Keratinocyte (primary cell): ENCODE measurements at regions not wholly inside any gene's neighbourhood (a gene's known extent, or its start where the extent isn't known, plus 50 kb on each side); places are given as distances from the start of the nearest gene placed in this dataset.

ENCODE experiments used
- DNase-seq: peaks from one replicate; pipeline ENCODE4 v3.0.0-alpha.2; 2011; ENCODE audit warnings: low read depth, missing footprints, low spot score
- FAIRE-seq: peaks from 2 replicates; lab custom pipeline; 2011; peaks lifted over from hg19 to GRCh38; lab: Jason Lieb, UNC
- H2AFZ ChIP-seq: 2 replicates; pipeline ENCODE4 v1.6.0; 2012; ENCODE audit warnings: low read length, control low read depth, inconsistent platforms; ENCODE audit not compliant: control insufficient read depth
- H3K27ac ChIP-seq: 2 replicates; pipeline ENCODE4 v1.5.1; 2011; ENCODE audit warnings: low read length; ENCODE audit not compliant: control insufficient read depth, insufficient read depth
- H3K27me3 ChIP-seq: 3 replicates; pipeline ENCODE4 v1.6.0; 2011; ENCODE audit warnings: low read length; ENCODE audit not compliant: control insufficient read depth, insufficient read depth; ENCODE audit errors: extremely low read depth
- H3K36me3 ChIP-seq, 2 experiments: 2 replicates in 1 of 2; 3 replicates in 1 of 2; pipeline ENCODE4 v1.5.1; 2011; ENCODE audit warnings: low read length in 2 of 2, mild to moderate bottlenecking in 1 of 2; ENCODE audit not compliant: control insufficient read depth in 2 of 2, insufficient read depth in 2 of 2; ENCODE audit errors: extremely low read depth in 1 of 2
- H3K4me1 ChIP-seq: 3 replicates; pipeline ENCODE4 v1.5.1; 2011; ENCODE audit warnings: low read length; ENCODE audit not compliant: control insufficient read depth, insufficient read depth; ENCODE audit errors: extremely low read depth
- H3K4me2 ChIP-seq: 3 replicates; pipeline ENCODE4 v1.6.0; 2011; ENCODE audit warnings: low read depth, low read length; ENCODE audit not compliant: control insufficient read depth, insufficient read depth; ENCODE audit errors: extremely low read depth
- H3K4me3 ChIP-seq, 3 experiments: fragments of 200-600 bp in 1 of 3; sonication (generic) in 1 of 3; 2 replicates in 2 of 3; 3 replicates in 1 of 3; pipeline ENCODE4 v1.5.1; 2011 to 2016; ENCODE audit warnings: low read length in 3 of 3, mild to moderate bottlenecking in 3 of 3, control low read depth in 2 of 3, inconsistent platforms in 1 of 3, low read depth in 1 of 3, mixed read lengths in 1 of 3, mixed run types in 1 of 3, moderate library complexity in 1 of 3; ENCODE audit not compliant: control insufficient read depth in 2 of 3, insufficient read depth in 2 of 3; ENCODE audit errors: extremely low read depth in 1 of 3
- H3K79me2 ChIP-seq: 2 replicates; pipeline ENCODE4 v1.6.0; 2012; ENCODE audit warnings: low read length; ENCODE audit not compliant: control insufficient read depth, insufficient read depth
- H3K9ac ChIP-seq: 3 replicates; pipeline ENCODE4 v1.6.0; 2011; ENCODE audit warnings: low read length; ENCODE audit not compliant: control insufficient read depth, insufficient read depth; ENCODE audit errors: extremely low read depth
- H3K9me1 ChIP-seq: 3 replicates; pipeline ENCODE4 v1.6.0; 2011; ENCODE audit warnings: low read length; ENCODE audit not compliant: control insufficient read depth, insufficient read depth; ENCODE audit errors: extremely low read depth
- H3K9me3 ChIP-seq: 2 replicates; pipeline ENCODE4 v1.5.1; 2012; ENCODE audit warnings: low read depth, low read length; ENCODE audit not compliant: control insufficient read depth
- H4K20me1 ChIP-seq: 3 replicates; pipeline ENCODE4 v1.6.0; 2011; ENCODE audit warnings: low read length; ENCODE audit not compliant: control insufficient read depth, insufficient read depth; ENCODE audit errors: extremely low read depth
- EZH2 ChIP-seq: IDR thresholded peaks from one replicate; pipeline ENCODE4 v1.6.1; 2012; ENCODE audit warnings: inconsistent platforms, mild to moderate bottlenecking, low read length, moderate library complexity
- dilution Hi-C: fragments of 300-500 bp; cut with MboI; formaldehyde crosslinking; loops from one replicate; pipeline ENCODE4 v1.7.0; 2020; ENCODE audit warnings: low sequenced_read_pairs; ENCODE audit not compliant: extremely low pct_ligation_motif_present
- TF ChIP-seq, protein P1 (sequence below), 3 experiments: IDR thresholded peaks in 1 of 3; conservative IDR thresholded peaks in 1 of 3; optimal IDR thresholded peaks in 1 of 3; 2 replicates in 2 of 3; 3 replicates in 1 of 3; pipeline versions ENCODE3 to v1.5.1; 2011; ENCODE audit warnings: low read length in 3 of 3, mild to moderate bottlenecking in 3 of 3, moderate library complexity in 2 of 3, control low read depth in 1 of 3, inconsistent platforms in 1 of 3; ENCODE audit not compliant: insufficient read depth in 2 of 3; ENCODE audit errors: extremely low read depth in 1 of 3

DNA sequence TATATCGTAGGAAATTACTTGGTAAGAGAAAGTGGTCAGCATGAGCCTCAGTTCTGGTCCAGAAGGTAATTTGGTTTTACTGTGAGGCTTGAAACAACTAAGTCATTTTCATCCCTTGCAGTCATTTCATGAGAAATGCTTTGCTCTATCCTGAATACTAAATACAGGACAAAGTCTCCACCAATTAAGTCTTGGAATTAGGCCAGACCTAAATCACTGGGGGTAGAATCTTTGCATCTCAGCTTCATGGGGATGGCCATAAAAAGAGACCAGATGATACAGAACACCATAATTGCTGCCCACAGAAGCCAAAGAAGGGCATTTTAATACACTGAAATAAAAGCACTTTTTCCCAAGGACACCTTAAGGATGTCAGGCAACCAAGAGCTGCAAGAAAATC is 277.9 kb upstream of the DCN start:
- Histone ChIP-seq H3K4me1 (no peaks in the 10 kb centered on the region), H3K36me3 (no peaks in the 10 kb centered on the region), H3K79me2 (no peaks in the 10 kb centered on the region), H3K4me2 (no peak overlapping the region), H4K20me1 (no peaks in the 10 kb centered on the region), H3K9me3 (no peaks in the 10 kb centered on the region), H3K9me1 (no peaks in the 10 kb centered on the region), H3K9ac (no peak overlapping the region), H3K4me3 (no peak overlapping the region), H3K27me3 (no peaks in the 10 kb centered on the region), H3K27ac (no peak overlapping the region), H2AFZ (no peak overlapping the region)
- dilution Hi-C loops: no loop called here
- no peak for TF ChIP-seq EZH2
- TF ChIP-seq, protein P1, sequence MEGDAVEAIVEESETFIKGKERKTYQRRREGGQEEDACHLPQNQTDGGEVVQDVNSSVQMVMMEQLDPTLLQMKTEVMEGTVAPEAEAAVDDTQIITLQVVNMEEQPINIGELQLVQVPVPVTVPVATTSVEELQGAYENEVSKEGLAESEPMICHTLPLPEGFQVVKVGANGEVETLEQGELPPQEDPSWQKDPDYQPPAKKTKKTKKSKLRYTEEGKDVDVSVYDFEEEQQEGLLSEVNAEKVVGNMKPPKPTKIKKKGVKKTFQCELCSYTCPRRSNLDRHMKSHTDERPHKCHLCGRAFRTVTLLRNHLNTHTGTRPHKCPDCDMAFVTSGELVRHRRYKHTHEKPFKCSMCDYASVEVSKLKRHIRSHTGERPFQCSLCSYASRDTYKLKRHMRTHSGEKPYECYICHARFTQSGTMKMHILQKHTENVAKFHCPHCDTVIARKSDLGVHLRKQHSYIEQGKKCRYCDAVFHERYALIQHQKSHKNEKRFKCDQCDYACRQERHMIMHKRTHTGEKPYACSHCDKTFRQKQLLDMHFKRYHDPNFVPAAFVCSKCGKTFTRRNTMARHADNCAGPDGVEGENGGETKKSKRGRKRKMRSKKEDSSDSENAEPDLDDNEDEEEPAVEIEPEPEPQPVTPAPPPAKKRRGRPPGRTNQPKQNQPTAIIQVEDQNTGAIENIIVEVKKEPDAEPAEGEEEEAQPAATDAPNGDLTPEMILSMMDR (optimal IDR thresholded peaks at IDR 0.05 in 1 of 3, IDR thresholded peaks at IDR 0.05 in 1 of 3, conservative IDR thresholded peaks at IDR 0.05 in 1 of 3; ENCODE audit: extremely low read depth in 1 of 3, insufficient read depth in 2 of 3, low read length in 3 of 3): no peak
- no peak for FAIRE-seq
- no peak for DNase-seq

DNA sequence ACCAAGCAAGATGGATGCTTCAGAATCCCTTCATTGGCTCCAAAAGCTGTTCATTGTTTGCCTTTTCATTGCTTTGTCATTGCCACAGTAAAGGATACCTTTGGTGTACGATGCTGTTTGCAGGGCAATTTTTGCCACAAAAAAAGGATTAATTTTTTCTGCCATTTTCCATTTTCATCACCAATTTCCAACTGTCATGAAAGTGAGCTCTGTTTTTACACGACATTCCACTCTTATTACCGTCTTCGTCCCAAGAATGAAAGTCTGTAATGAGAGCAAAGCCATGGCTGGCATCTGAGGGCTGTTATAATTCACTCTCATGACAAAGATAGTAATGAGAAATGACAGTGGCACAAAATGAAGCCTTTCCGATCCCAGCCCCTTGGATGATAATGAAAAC is 272.7 kb upstream of the DCN start:
- H3K9me1 ChIP-seq: no peaks in the 10 kb centered on the region
- no peak overlapping the region for H3K27ac ChIP-seq
- no peak overlapping the region for H3K4me3 ChIP-seq
- dilution Hi-C loops: no loop called here
- no peak for DNase-seq
- TF ChIP-seq EZH2: no peak
- TF ChIP-seq, protein P1 (optimal IDR thresholded peaks at IDR 0.05 in 1 of 3, IDR thresholded peaks at IDR 0.05 in 1 of 3, conservative IDR thresholded peaks at IDR 0.05 in 1 of 3; ENCODE audit: extremely low read depth in 1 of 3, insufficient read depth in 2 of 3, low read length in 3 of 3): no peak
- H3K4me1 ChIP-seq: no peaks in the 10 kb centered on the region
- FAIRE-seq: no peak
- no peak overlapping the region for H2AFZ ChIP-seq
- H3K9ac ChIP-seq: no peak overlapping the region
- H4K20me1 ChIP-seq: no peaks in the 10 kb centered on the region
- H3K4me2 ChIP-seq: no peak overlapping the region
- no peaks in the 10 kb centered on the region for H3K9me3 ChIP-seq
- no peaks in the 10 kb centered on the region for H3K79me2 ChIP-seq
- H3K36me3 ChIP-seq: no peaks in the 10 kb centered on the region
- H3K27me3 ChIP-seq: no peaks in the 10 kb centered on the region
